ENCODE measurements at regions not wholly inside any gene's neighbourhood (a gene's known extent, or its start where the extent isn't known, plus 50 kb on each side); places are given as distances from the start of the nearest gene placed in this dataset.

DNA sequence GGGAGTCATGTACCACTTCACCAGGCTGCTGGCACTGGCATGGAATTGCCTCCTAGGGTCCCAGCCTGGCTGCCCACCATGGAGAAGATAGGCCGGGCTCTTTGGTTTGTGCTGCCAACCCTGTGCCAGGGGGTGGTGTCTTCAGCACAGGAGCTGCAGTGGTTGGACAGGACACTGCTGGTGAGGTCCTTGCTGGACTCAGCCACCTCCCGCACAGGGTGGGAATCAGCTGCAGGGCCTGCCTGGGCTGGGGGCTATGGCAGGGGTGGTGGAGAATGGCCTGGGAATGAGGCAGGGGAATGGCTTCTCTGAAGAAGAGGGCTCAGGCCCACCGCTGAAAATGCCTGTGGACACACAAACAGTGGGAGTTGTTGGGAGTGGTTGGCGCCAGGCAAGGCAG lies 70.6 kb upstream of the CAPRIN2 start:
- TF ChIP-seq CTCF (conservative IDR thresholded peaks at IDR 0.05; ENCODE audit: low read depth), result no peak
- ChIA-PET CTCF (interaction anchor here (0.6 to 0.7 kb wide), 2 partner anchors 130 to 316 kb away, joined by 3 read pairs; no protein-coding TSS in a partner anchor), POLR2A (ENCODE audit: low non-redundant PET) (no interaction called here)
- DNase-seq (ENCODE audit: low spot score), result no peak
- no peak overlapping the region for H3K27ac ChIP-seq

GRCh38 chr12:30824311-30824710 lies 69.6 kb upstream of the CAPRIN2 start:
- TF ChIP-seq CTCF (conservative IDR thresholded peaks at IDR 0.05; ENCODE audit: low read depth), result no peak
- H3K27ac ChIP-seq, result no peak overlapping the region
- POLR2A ChIA-PET (ENCODE audit: low non-redundant PET), result no interaction called here
- DNase-seq (ENCODE audit: low spot score), result no peak
- CTCF ChIA-PET, result no interaction called here

- no peak for TF ChIP-seq CTCF (conservative IDR thresholded peaks at IDR 0.05; ENCODE audit: low read depth)
- CTCF ChIA-PET, result no interaction called here
- no peak for DNase-seq (ENCODE audit: low spot score)
- no peak overlapping the region for H3K27ac ChIP-seq
- POLR2A ChIA-PET (ENCODE audit: low non-redundant PET), result no interaction called here
Observed at GRCh38 chr12:30823764-30824163, 69.0 kb upstream of the CAPRIN2 start.

GRCh38 chr12:30823156-30823699 lies 68.5 kb upstream of the CAPRIN2 start:
- CTCF ChIA-PET, result interaction anchor here (0.6 kb wide), 1 partner anchor 850 kb away, joined by 4 read pairs; no protein-coding TSS in a partner anchor
- POLR2A ChIA-PET (ENCODE audit: low non-redundant PET), result no interaction called here
- H3K27ac ChIP-seq, result no peak overlapping the region
- no peak for TF ChIP-seq CTCF (conservative IDR thresholded peaks at IDR 0.05; ENCODE audit: low read depth)
- no peak for DNase-seq (ENCODE audit: low spot score)

DNA sequence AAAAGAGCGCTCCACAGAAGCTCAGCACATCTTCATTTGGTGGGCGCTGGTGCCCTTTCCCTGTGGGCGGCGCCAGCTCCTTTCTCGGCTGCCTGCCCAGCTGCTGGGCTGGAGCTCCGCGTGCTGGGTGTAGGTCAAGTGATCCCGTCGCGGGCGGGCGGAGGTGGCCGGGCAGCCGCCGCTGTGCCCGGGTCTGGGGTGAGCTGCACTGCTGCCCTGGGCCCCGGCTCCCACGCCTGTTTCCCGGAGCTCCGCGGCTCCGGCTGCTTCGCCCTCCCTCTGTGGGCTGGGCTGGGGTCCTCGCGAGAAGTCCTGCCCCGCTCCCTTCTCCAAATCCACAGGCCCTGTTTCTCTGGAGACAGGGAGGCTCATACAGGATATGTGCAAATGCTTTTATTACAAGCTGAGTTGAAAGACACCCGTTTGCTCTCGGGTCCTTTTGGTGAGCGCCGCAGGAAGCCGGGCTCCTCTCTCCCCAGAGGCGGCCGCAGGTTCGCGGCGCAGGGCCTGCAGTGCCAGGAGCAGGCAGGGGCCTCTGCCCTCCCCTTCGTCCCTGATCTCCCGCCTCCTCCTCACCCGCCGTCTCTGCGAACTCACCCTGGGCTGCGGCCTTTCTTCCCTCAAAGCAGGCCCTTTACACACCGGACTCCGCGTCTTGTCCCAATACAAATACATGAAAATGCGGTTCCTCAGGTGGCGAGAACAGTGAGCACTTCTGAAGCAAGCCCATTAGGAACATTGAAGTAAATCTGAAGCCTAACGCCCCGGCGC lies 67.8 kb upstream of the CAPRIN2 start:
- CTCF ChIA-PET, result interaction anchor here (0.6 kb wide), 1 partner anchor 851 kb away, joined by 4 read pairs; no protein-coding TSS in a partner anchor

More for the DNA sequence above, 67.8 kb upstream of the CAPRIN2 start:
- POLR2A ChIA-PET (ENCODE audit: low non-redundant PET), result no interaction called here
- no peak overlapping the region for H3K27ac ChIP-seq
- TF ChIP-seq CTCF (conservative IDR thresholded peaks at IDR 0.05; ENCODE audit: low read depth), result no peak; the same call in 1 of the 2 replicates
- DNase-seq (ENCODE audit: low spot score), result peak; percentile 24

All from RWPE1 (cell line).